ENCODE measurements at regions not wholly inside any gene's neighbourhood (a gene's known extent, or its start where the extent isn't known, plus 50 kb on each side); places are given as distances from the start of the nearest gene placed in this dataset.

- Histone ChIP-seq H3K9me3 (ENCODE audit: control insufficient read depth in 3 of 3, low read length in 3 of 3) (peaks cover 2 to 5% (median 4%) of the 10 kb centered on the region in 3 donors), H3K27ac (ENCODE audit: low read depth, low read length) (no peak overlapping the region), H3K27me3 (ENCODE audit: control insufficient read depth in 3 of 3, insufficient read depth in 3 of 3, low read length in 3 of 3) (no peaks in the 10 kb centered on the region), H3K4me3 (ENCODE audit: low read length in 3 of 3) (no peak overlapping the region), H3K9ac (ENCODE audit: low read depth in 1 of 3, low read length in 3 of 3) (no peak overlapping the region), H3K36me3 (ENCODE audit: control insufficient read depth in 3 of 3, insufficient read depth in 3 of 3, low read length in 3 of 3) (no peaks in the 10 kb centered on the region), H3K4me1 (ENCODE audit: control insufficient read depth in 3 of 3, insufficient read depth in 3 of 3, low read length in 3 of 3) (no peaks in the 10 kb centered on the region)
These were observed 156.3 kb downstream of the ESM1 start for GRCh38 chr5:54829102-54829501.

DNA sequence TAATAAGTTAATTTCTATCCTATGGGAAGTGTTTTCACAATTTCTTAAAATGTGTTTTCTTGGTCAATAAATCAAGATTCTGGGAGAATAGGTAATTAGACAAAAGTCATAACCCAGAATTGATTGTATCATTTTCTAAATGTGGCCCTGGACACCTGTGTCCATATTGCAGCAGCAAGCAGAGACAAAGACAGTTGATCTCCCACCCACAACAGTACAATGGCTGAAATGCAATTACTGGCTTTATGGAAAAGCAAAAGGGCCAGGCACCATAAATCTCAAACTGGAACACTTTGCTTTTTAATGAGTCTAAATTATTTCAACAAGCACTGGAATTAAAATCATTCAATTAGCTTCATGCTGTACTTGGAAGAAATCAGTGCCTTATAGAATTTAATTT lies 157.2 kb downstream of the ESM1 start:
- Histone ChIP-seq H3K4me3 (ENCODE audit: low read length in 3 of 3) (no peak overlapping the region), H3K27me3 (ENCODE audit: control insufficient read depth in 3 of 3, insufficient read depth in 3 of 3, low read length in 3 of 3) (no peaks in the 10 kb centered on the region), H3K36me3 (ENCODE audit: control insufficient read depth in 3 of 3, insufficient read depth in 3 of 3, low read length in 3 of 3) (no peaks in the 10 kb centered on the region), H3K9ac (ENCODE audit: low read depth in 1 of 3, low read length in 3 of 3) (no peak overlapping the region), H3K4me1 (ENCODE audit: control insufficient read depth in 3 of 3, insufficient read depth in 3 of 3, low read length in 3 of 3) (no peaks in the 10 kb centered on the region), H3K9me3 (ENCODE audit: control insufficient read depth in 3 of 3, low read length in 3 of 3) (peaks cover 2 to 5% (median 4%) of the 10 kb centered on the region in 3 donors), H3K27ac (ENCODE audit: low read depth, low read length) (no peak overlapping the region)

- peaks cover 2 to 5% (median 4%) of the 10 kb centered on the region in 3 donors for H3K9me3 ChIP-seq (ENCODE audit: control insufficient read depth in 3 of 3, low read length in 3 of 3)
- H3K27me3 ChIP-seq (ENCODE audit: control insufficient read depth in 3 of 3, insufficient read depth in 3 of 3, low read length in 3 of 3) = no peaks in the 10 kb centered on the region
- H3K4me3 ChIP-seq (ENCODE audit: low read length in 3 of 3) = no peak overlapping the region
- H3K9ac ChIP-seq (ENCODE audit: low read depth in 1 of 3, low read length in 3 of 3) = no peak overlapping the region
- no peak overlapping the region for H3K27ac ChIP-seq (ENCODE audit: low read depth, low read length)
- no peaks in the 10 kb centered on the region for H3K4me1 ChIP-seq (ENCODE audit: control insufficient read depth in 3 of 3, insufficient read depth in 3 of 3, low read length in 3 of 3)
- H3K36me3 ChIP-seq (ENCODE audit: control insufficient read depth in 3 of 3, insufficient read depth in 3 of 3, low read length in 3 of 3) = no peaks in the 10 kb centered on the region
These were observed 160.4 kb downstream of the ESM1 start for GRCh38 chr5:54825005-54825404.

- Histone ChIP-seq H3K27ac (ENCODE audit: low read depth, low read length) (no peak overlapping the region), H3K9me3 (ENCODE audit: control insufficient read depth in 3 of 3, low read length in 3 of 3) (peaks cover 2 to 5% (median 4%) of the 10 kb centered on the region in 3 donors)
These were observed 162.4 kb downstream of the ESM1 start for GRCh38 chr5:54823006-54823405.

GRCh38 chr5:54822324-54822687 lies 163.1 kb downstream of the ESM1 start:
- H3K4me3 ChIP-seq (ENCODE audit: low read length in 3 of 3) = no peak overlapping the region
- peaks cover 2 to 4% (median 3%) of the 10 kb centered on the region in 3 donors for H3K9me3 ChIP-seq (ENCODE audit: control insufficient read depth in 3 of 3, low read length in 3 of 3)
- no peak overlapping the region for H3K27ac ChIP-seq (ENCODE audit: low read depth, low read length)
- H3K4me1 ChIP-seq (ENCODE audit: control insufficient read depth in 3 of 3, insufficient read depth in 3 of 3, low read length in 3 of 3) = no peaks in the 10 kb centered on the region
- no peaks in the 10 kb centered on the region for H3K36me3 ChIP-seq (ENCODE audit: control insufficient read depth in 3 of 3, insufficient read depth in 3 of 3, low read length in 3 of 3)
- H3K27me3 ChIP-seq (ENCODE audit: control insufficient read depth in 3 of 3, insufficient read depth in 3 of 3, low read length in 3 of 3) = no peaks in the 10 kb centered on the region
- no peak overlapping the region for H3K9ac ChIP-seq (ENCODE audit: low read depth in 1 of 3, low read length in 3 of 3)

More at GRCh38 chr5:54823006-54823405, 162.4 kb downstream of the ESM1 start:
- Histone ChIP-seq H3K27me3 (ENCODE audit: control insufficient read depth in 3 of 3, insufficient read depth in 3 of 3, low read length in 3 of 3) (no peaks in the 10 kb centered on the region), H3K4me1 (ENCODE audit: control insufficient read depth in 3 of 3, insufficient read depth in 3 of 3, low read length in 3 of 3) (no peaks in the 10 kb centered on the region), H3K4me3 (ENCODE audit: low read length in 3 of 3) (no peak overlapping the region), H3K36me3 (ENCODE audit: control insufficient read depth in 3 of 3, insufficient read depth in 3 of 3, low read length in 3 of 3) (no peaks in the 10 kb centered on the region), H3K9ac (ENCODE audit: low read depth in 1 of 3, low read length in 3 of 3) (no peak overlapping the region)

GRCh38 chr5:54821445-54822323 lies 163.7 kb downstream of the ESM1 start:
- no peak overlapping the region for H3K27ac ChIP-seq (ENCODE audit: low read depth, low read length)
- H3K9ac ChIP-seq (ENCODE audit: low read depth in 1 of 3, low read length in 3 of 3) = no peak overlapping the region
- H3K4me3 ChIP-seq (ENCODE audit: low read length in 3 of 3) = no peak overlapping the region
- no peaks in the 10 kb centered on the region for H3K36me3 ChIP-seq (ENCODE audit: control insufficient read depth in 3 of 3, insufficient read depth in 3 of 3, low read length in 3 of 3)
- no peaks in the 10 kb centered on the region for H3K9me3 ChIP-seq (ENCODE audit: control insufficient read depth in 3 of 3, low read length in 3 of 3)
- H3K27me3 ChIP-seq (ENCODE audit: control insufficient read depth in 3 of 3, insufficient read depth in 3 of 3, low read length in 3 of 3) = no peaks in the 10 kb centered on the region
- no peaks in the 10 kb centered on the region for H3K4me1 ChIP-seq (ENCODE audit: control insufficient read depth in 3 of 3, insufficient read depth in 3 of 3, low read length in 3 of 3)

DNA sequence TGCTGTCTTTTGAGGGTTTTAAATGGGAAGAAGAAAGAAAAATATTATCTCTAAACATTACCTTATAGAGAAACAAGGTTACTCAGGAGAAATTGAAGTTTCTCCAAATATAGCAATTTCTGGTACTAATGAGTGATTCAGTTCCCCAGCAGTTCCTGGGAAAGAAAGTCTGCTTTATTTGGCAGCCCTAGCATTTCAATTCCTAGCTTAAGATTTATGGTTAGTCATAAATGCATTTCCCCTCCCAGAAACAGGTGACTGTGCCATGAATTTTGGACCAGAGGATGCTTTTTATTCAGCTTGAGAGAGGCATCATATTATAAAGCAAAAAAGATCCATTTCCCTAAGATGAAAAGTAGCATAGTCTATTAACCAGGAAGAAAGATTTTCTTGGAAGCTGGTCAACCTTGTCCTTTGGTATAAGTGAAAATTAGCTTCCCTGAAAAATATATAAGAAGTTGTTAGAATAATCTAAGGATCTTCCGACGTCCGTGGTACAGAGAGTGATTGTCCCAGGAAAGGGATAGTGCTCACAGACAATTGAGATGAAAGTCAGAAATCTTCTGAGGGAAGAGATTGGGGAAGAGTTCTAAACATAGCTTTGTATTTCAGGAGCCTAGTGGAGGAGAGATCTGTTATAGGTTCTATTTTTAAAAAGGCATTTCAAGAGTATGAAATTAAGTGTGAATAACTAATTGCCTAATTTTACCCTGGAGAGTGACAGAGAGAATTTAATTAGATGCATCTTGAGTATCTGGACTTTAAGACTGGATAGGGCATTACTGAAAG lies 164.9 kb downstream of the ESM1 start:
- Histone ChIP-seq H3K27ac (ENCODE audit: low read depth, low read length) (no peak overlapping the region), H3K4me1 (ENCODE audit: control insufficient read depth in 3 of 3, insufficient read depth in 3 of 3, low read length in 3 of 3) (no peaks in the 10 kb centered on the region), H3K36me3 (ENCODE audit: control insufficient read depth in 3 of 3, insufficient read depth in 3 of 3, low read length in 3 of 3) (no peaks in the 10 kb centered on the region), H3K9ac (ENCODE audit: low read depth in 1 of 3, low read length in 3 of 3) (no peak overlapping the region), H3K27me3 (ENCODE audit: control insufficient read depth in 3 of 3, insufficient read depth in 3 of 3, low read length in 3 of 3) (no peaks in the 10 kb centered on the region), H3K9me3 (ENCODE audit: control insufficient read depth in 3 of 3, low read length in 3 of 3) (no peaks in the 10 kb centered on the region), H3K4me3 (ENCODE audit: low read length in 3 of 3) (no peak overlapping the region)

- Histone ChIP-seq H3K27ac (ENCODE audit: low read depth, low read length) (no peak overlapping the region), H3K9ac (ENCODE audit: low read depth in 1 of 3, low read length in 3 of 3) (no peak overlapping the region), H3K4me1 (ENCODE audit: control insufficient read depth in 3 of 3, insufficient read depth in 3 of 3, low read length in 3 of 3) (no peaks in the 10 kb centered on the region), H3K27me3 (ENCODE audit: control insufficient read depth in 3 of 3, insufficient read depth in 3 of 3, low read length in 3 of 3) (no peaks in the 10 kb centered on the region), H3K9me3 (ENCODE audit: control insufficient read depth in 3 of 3, low read length in 3 of 3) (no peaks in the 10 kb centered on the region), H3K4me3 (ENCODE audit: low read length in 3 of 3) (no peak overlapping the region), H3K36me3 (ENCODE audit: control insufficient read depth in 3 of 3, insufficient read depth in 3 of 3, low read length in 3 of 3) (no peaks in the 10 kb centered on the region)
These were observed 178.0 kb downstream of the ESM1 start for GRCh38 chr5:54807421-54807820.

GRCh38 chr5:54804521-54804920 lies 180.9 kb downstream of the ESM1 start:
- no peaks in the 10 kb centered on the region for H3K4me1 ChIP-seq (ENCODE audit: control insufficient read depth in 3 of 3, insufficient read depth in 3 of 3, low read length in 3 of 3)
- H3K27ac ChIP-seq (ENCODE audit: low read depth, low read length) = no peak overlapping the region
- H3K4me3 ChIP-seq (ENCODE audit: low read length in 3 of 3) = no peak overlapping the region
- no peak overlapping the region for H3K9ac ChIP-seq (ENCODE audit: low read depth in 1 of 3, low read length in 3 of 3)
- no peaks in the 10 kb centered on the region for H3K9me3 ChIP-seq (ENCODE audit: control insufficient read depth in 3 of 3, low read length in 3 of 3)
- no peaks in the 10 kb centered on the region for H3K27me3 ChIP-seq (ENCODE audit: control insufficient read depth in 3 of 3, insufficient read depth in 3 of 3, low read length in 3 of 3)
- H3K36me3 ChIP-seq (ENCODE audit: control insufficient read depth in 3 of 3, insufficient read depth in 3 of 3, low read length in 3 of 3) = no peaks in the 10 kb centered on the region

DNA sequence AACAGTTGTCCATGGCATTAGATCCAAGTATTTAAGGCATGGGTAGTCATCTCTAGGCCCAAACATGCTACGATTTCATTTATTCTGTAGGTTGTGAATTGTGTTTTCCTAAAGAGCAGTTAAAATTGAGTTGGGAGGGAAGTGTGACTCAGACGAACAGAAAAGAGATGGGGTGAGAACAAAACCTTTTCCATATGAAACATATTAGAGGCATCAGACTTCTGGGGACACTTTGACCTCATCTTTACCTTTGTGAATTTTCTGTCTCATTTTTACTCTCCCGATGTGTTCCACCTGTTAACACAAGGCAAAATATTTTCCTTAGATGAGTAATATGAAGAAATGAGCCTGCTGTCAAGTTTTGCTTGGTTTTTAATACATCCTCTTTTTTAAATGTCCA lies 181.3 kb downstream of the ESM1 start:
- Histone ChIP-seq H3K9me3 (ENCODE audit: control insufficient read depth in 3 of 3, low read length in 3 of 3) (no peaks in the 10 kb centered on the region), H3K9ac (ENCODE audit: low read depth in 1 of 3, low read length in 3 of 3) (no peak overlapping the region), H3K4me1 (ENCODE audit: control insufficient read depth in 3 of 3, insufficient read depth in 3 of 3, low read length in 3 of 3) (no peaks in the 10 kb centered on the region), H3K27me3 (ENCODE audit: control insufficient read depth in 3 of 3, insufficient read depth in 3 of 3, low read length in 3 of 3) (no peaks in the 10 kb centered on the region), H3K36me3 (ENCODE audit: control insufficient read depth in 3 of 3, insufficient read depth in 3 of 3, low read length in 3 of 3) (no peaks in the 10 kb centered on the region), H3K4me3 (ENCODE audit: low read length in 3 of 3) (no peak overlapping the region), H3K27ac (ENCODE audit: low read depth, low read length) (no peak overlapping the region)

All from skeletal muscle tissue (tissue), 3 donors.